ENCODE measurements at regions not wholly inside any gene's neighbourhood (a gene's known extent, or its start where the extent isn't known, plus 50 kb on each side); places are given as distances from the start of the nearest gene placed in this dataset.

DNA sequence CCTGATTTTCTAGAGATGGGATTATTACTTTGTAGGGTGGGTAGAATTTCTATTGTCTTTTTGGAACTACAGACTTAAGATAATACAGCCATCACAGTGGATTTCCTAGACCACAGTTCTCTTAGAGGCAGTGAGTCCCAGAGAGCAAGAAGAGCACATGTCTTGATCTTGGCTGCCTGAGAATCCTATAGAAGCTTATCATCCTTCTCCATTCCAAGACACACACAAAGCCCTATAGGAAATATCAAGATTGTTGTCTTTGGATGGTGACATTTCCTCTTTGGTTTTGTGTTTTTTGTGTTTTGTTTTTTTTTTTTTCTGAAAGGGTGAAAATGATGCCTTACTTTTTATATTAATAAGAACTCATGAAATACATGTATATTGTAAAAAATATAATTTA is 143.1 kb downstream of the AHR start:
- ATAC-seq (no peak), DNase-seq (no peak)
- TF ChIP-seq, protein P1, sequence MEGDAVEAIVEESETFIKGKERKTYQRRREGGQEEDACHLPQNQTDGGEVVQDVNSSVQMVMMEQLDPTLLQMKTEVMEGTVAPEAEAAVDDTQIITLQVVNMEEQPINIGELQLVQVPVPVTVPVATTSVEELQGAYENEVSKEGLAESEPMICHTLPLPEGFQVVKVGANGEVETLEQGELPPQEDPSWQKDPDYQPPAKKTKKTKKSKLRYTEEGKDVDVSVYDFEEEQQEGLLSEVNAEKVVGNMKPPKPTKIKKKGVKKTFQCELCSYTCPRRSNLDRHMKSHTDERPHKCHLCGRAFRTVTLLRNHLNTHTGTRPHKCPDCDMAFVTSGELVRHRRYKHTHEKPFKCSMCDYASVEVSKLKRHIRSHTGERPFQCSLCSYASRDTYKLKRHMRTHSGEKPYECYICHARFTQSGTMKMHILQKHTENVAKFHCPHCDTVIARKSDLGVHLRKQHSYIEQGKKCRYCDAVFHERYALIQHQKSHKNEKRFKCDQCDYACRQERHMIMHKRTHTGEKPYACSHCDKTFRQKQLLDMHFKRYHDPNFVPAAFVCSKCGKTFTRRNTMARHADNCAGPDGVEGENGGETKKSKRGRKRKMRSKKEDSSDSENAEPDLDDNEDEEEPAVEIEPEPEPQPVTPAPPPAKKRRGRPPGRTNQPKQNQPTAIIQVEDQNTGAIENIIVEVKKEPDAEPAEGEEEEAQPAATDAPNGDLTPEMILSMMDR (IDR thresholded peaks at IDR 0.05) = no peak
- no peak for TF ChIP-seq POLR2A (IDR thresholded peaks at IDR 0.05)
- Histone ChIP-seq H3K27ac (no peak overlapping the region), H3K4me1 (no peaks in the 10 kb centered on the region), H3K4me3 (no peak overlapping the region), H3K27me3 (no peaks in the 10 kb centered on the region), H3K36me3 (replicated peaks in 1 of 2; ENCODE audit: insufficient read depth in 1 of 2, low read depth in 2 of 2) (no peaks in the 10 kb centered on the region), H3K9me3 (no peaks in the 10 kb centered on the region)
- intact Hi-C loops (cut with DNase I) = no loop called here

DNA sequence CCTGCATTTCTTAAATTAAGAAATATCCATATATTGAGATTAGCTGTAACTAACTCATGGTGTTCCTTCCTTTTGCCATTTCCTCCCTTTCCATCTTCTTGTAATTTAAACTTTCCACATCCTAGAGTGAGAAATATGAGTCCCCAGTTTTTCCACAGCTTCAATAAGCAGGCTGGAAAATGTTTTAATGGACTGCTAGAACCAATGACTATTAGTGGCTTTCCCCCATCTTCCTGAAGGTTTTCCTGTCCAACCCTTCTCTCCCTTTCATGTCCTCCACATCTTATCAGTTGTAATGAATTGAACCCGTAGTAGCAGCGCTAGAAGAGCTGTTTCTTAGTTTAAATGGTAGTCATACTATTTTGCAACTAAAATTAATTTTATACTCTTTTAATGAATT is 145.7 kb downstream of the AHR start:
- intact Hi-C loops (cut with DNase I) = no loop called here
- H3K4me1 ChIP-seq = no peaks in the 10 kb centered on the region
- TF ChIP-seq, protein P1 (IDR thresholded peaks at IDR 0.05) = no peak
- TF ChIP-seq POLR2A (IDR thresholded peaks at IDR 0.05) = no peak
- H3K36me3 ChIP-seq (replicated peaks in 1 of 2; ENCODE audit: insufficient read depth in 1 of 2, low read depth in 2 of 2) = no peaks in the 10 kb centered on the region
- no peaks in the 10 kb centered on the region for H3K27me3 ChIP-seq
- H3K4me3 ChIP-seq = no peak overlapping the region
- ATAC-seq (no peak), DNase-seq (no peak)
- 77 to 84% methylated on average over 2 of the region's 2 CpGs for WGBS, 2 donors
- peaks cover 0 to 5% (median 0%) of the 10 kb centered on the region in 3 donors for H3K9me3 ChIP-seq
- no peak overlapping the region for H3K27ac ChIP-seq

DNA sequence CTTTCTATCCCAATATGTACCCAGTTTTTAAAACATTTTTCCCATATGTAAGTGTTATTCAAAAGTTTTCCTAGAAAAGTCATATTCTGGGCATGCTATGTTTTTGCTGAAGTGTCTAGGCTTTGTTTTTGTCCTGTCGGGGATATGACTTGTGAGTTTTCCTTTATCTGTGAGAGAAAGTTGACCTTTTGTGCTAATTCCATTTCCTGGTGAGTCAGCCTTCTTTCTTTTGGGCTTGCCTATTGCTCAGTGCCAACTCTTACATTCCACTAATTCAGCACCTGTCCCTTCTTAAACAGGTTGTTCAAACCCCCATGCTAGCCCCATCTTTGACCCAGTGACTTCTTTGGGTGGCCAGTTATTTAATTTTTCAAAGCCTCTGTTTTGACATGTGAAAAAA is 146.2 kb downstream of the AHR start:
- intact Hi-C loops (cut with DNase I) = no loop called here
- peaks cover 0 to 5% (median 0%) of the 10 kb centered on the region in 3 donors for H3K9me3 ChIP-seq
- no peak for TF ChIP-seq POLR2A (IDR thresholded peaks at IDR 0.05)
- TF ChIP-seq, protein P1 (IDR thresholded peaks at IDR 0.05) = no peak
- no peak for DNase-seq
- H3K4me1 ChIP-seq = no peaks in the 10 kb centered on the region
- WGBS, 2 donors = 4 to 30% methylated on average over 1 of the region's 1 CpG
- H3K36me3 ChIP-seq (replicated peaks in 1 of 2; ENCODE audit: insufficient read depth in 1 of 2, low read depth in 2 of 2) = no peaks in the 10 kb centered on the region
- no peak overlapping the region for H3K4me3 ChIP-seq
- ATAC-seq = no peak
- H3K27me3 ChIP-seq = no peaks in the 10 kb centered on the region
- no peak overlapping the region for H3K27ac ChIP-seq

DNA sequence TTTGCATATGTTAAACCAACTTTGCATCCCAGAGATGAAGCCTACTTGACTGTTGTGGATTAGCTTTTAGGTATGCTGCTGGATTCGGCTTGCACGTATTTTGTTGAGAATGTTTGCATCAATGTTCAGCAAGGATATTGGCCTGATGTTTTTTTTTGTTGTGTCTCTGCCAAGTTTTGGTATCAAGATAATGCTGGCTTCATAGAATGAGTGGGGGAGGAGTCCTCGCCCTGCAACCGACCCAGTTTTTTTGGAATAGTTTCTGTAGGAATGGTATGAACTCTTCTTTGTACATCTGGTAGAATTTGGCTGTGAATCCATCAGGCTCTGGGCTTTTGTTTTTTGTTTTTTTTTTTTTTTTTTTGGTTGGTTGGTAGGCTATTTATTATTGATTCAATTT is 147.9 kb downstream of the AHR start:
- WGBS, 2 donors = 55 to 67% methylated on average over 4 of the region's 4 CpGs
- no peak for ATAC-seq

More for the DNA sequence above, 147.9 kb downstream of the AHR start:
- Histone ChIP-seq H3K4me3 (no peak overlapping the region), H3K36me3 (replicated peaks in 1 of 2; ENCODE audit: insufficient read depth in 1 of 2, low read depth in 2 of 2) (no peaks in the 10 kb centered on the region), H3K4me1 (no peaks in the 10 kb centered on the region), H3K27me3 (no peaks in the 10 kb centered on the region), H3K27ac (no peak overlapping the region), H3K9me3 (peaks cover 0 to 5% (median 0%) of the 10 kb centered on the region in 3 donors)
- no peak for DNase-seq
- intact Hi-C loops (cut with DNase I) = no loop called here
- TF ChIP-seq, protein P1 (IDR thresholded peaks at IDR 0.05) = no peak
- TF ChIP-seq POLR2A (IDR thresholded peaks at IDR 0.05) = no peak
